Right ventricle myocardium superior (tissue), 1 donor: ENCODE measurements at regions not wholly inside any gene's neighbourhood (a gene's known extent, or its start where the extent isn't known, plus 50 kb on each side); places are given as distances from the start of the nearest gene placed in this dataset.
"Not testable (repeated sequence)": the region's sequence is repeated elsewhere in the genome, so short reads cannot be mapped to it uniquely, and the experiment has no call there.

ENCODE experiments used
- ATAC-seq: fragments of 200-7000 bp; cut with Tn5 transposase; one replicate; pipeline ENCODE4 v1.9.1; 2020; ENCODE audit warnings: mild to moderate bottlenecking; ENCODE audit not compliant: poor library complexity
- DNase-seq: peaks from one replicate; pipeline ENCODE4 v3.0.0-alpha.2; 2020
- intact Hi-C: fragments of 100-400 bp; cut with DNase I; formaldehyde crosslinking; loops from one replicate; pipeline ENCODE4 v1.11.2; 2022
- donor health status: DM: no; HTN: yes; CAD: no; lungs with severe emphysema.

GRCh38 chr14:43039881-43040280 lies 1433.2 kb downstream of the LRFN5 start:
- no peak for ATAC-seq
- intact Hi-C loops, result no loop called here

GRCh38 chr14:43031598-43031997 lies 1424.9 kb downstream of the LRFN5 start:
- no peak for DNase-seq
- intact Hi-C loops, result no loop called here
- ATAC-seq, result no peak

More at GRCh38 chr14:43039881-43040280, 1433.2 kb downstream of the LRFN5 start:
- DNase-seq, result no peak

- DNase-seq (no peak), ATAC-seq (no peak)
- intact Hi-C loops, result no loop called here
These were observed 1415.6 kb downstream of the LRFN5 start for GRCh38 chr14:43022094-43022800.

- intact Hi-C loops, result no loop called here
- ATAC-seq (no peak), DNase-seq (no peak)
These were observed 1413.2 kb downstream of the LRFN5 start for GRCh38 chr14:43019826-43020225.

GRCh38 chr14:43014338-43014737 lies 1407.7 kb downstream of the LRFN5 start:
- DNase-seq, result no peak
- ATAC-seq, result no peak
- intact Hi-C loops, result no loop called here

- intact Hi-C loops, result no loop called here
- DNase-seq, result no peak
- ATAC-seq, result no peak
These were observed 1406.1 kb downstream of the LRFN5 start for GRCh38 chr14:43012817-43013216.

- no peak for DNase-seq
- ATAC-seq, result no peak
- intact Hi-C loops, result no loop called here
These were observed 1399.1 kb downstream of the LRFN5 start for GRCh38 chr14:43005807-43006206.

GRCh38 chr14:43003845-43004244 lies 1397.2 kb downstream of the LRFN5 start:
- intact Hi-C loops, result no loop called here
- no peak for DNase-seq
- ATAC-seq, result no peak

GRCh38 chr14:43001731-43002130 lies 1395.1 kb downstream of the LRFN5 start:
- intact Hi-C loops, result no loop called here
- ATAC-seq, result no peak
- DNase-seq, result no peak

- ATAC-seq (no peak), DNase-seq (no peak)
- intact Hi-C loops, result no loop called here
These were observed 1387.5 kb downstream of the LRFN5 start for GRCh38 chr14:42994051-42994736.

GRCh38 chr14:42992930-42993329 lies 1386.3 kb downstream of the LRFN5 start:
- intact Hi-C loops, result no loop called here
- ATAC-seq, result no peak
- no peak for DNase-seq

GRCh38 chr14:42980419-42980818 lies 1373.7 kb downstream of the LRFN5 start:
- intact Hi-C loops, result no loop called here
- DNase-seq (no peak), ATAC-seq (no peak)

GRCh38 chr14:42973171-42973570 lies 1366.5 kb downstream of the LRFN5 start:
- intact Hi-C loops, DNase-seq, ATAC-seq: not testable (repeated sequence)

GRCh38 chr14:42965512-42965911 lies 1358.8 kb downstream of the LRFN5 start:
- ATAC-seq (no peak), DNase-seq (no peak)
- intact Hi-C loops, result no loop called here

GRCh38 chr14:42961509-42961908 lies 1354.8 kb downstream of the LRFN5 start:
- DNase-seq, result no peak
- no peak for ATAC-seq
- intact Hi-C loops, result no loop called here

GRCh38 chr14:42950363-42950762 lies 1343.7 kb downstream of the LRFN5 start:
- intact Hi-C loops, result no loop called here
- DNase-seq (no peak), ATAC-seq (no peak)

GRCh38 chr14:42947991-42948390 lies 1341.3 kb downstream of the LRFN5 start:
- DNase-seq (no peak), ATAC-seq (no peak)
- intact Hi-C loops, result no loop called here

- ATAC-seq (no peak), DNase-seq (no peak)
- intact Hi-C loops, result no loop called here
These were observed 1337.6 kb downstream of the LRFN5 start for GRCh38 chr14:42944284-42944683.

GRCh38 chr14:42931308-42931707 lies 1324.6 kb downstream of the LRFN5 start:
- intact Hi-C loops, result no loop called here
- no peak for ATAC-seq

GRCh38 chr14:42929806-42930480 lies 1323.3 kb downstream of the LRFN5 start:
- ATAC-seq, result peak; percentile 27
- intact Hi-C loops, result no loop called here

More at GRCh38 chr14:42931308-42931707, 1324.6 kb downstream of the LRFN5 start:
- DNase-seq, result no peak

More at GRCh38 chr14:42929806-42930480, 1323.3 kb downstream of the LRFN5 start:
- peak; percentile 44 for DNase-seq
